ENCODE measurements at regions not wholly inside any gene's neighbourhood (a gene's known extent, or its start where the extent isn't known, plus 50 kb on each side); places are given as distances from the start of the nearest gene placed in this dataset.

DNA sequence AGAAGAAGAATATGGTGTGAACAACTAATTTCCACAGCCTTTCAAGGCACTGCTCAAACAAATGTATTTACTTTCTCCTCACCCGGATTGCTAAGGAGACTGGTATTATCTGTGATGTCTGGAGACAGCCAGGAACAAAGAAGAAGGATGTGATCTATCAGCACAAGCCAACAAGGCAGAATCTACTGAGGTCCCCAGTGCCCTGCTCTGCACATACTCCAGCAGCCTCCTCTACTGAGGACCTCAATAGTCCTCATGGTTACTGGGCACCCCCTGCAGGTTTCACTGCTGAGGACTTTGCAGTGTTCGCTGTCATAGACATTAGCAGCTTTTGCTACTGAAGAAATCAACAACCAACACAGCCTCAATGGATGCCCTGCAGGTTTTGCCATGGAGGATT, 930.1 kb downstream of the ADGRL3 start:
- H3K4me2 ChIP-seq: no peak overlapping the region
- TF ChIP-seq, protein P1, sequence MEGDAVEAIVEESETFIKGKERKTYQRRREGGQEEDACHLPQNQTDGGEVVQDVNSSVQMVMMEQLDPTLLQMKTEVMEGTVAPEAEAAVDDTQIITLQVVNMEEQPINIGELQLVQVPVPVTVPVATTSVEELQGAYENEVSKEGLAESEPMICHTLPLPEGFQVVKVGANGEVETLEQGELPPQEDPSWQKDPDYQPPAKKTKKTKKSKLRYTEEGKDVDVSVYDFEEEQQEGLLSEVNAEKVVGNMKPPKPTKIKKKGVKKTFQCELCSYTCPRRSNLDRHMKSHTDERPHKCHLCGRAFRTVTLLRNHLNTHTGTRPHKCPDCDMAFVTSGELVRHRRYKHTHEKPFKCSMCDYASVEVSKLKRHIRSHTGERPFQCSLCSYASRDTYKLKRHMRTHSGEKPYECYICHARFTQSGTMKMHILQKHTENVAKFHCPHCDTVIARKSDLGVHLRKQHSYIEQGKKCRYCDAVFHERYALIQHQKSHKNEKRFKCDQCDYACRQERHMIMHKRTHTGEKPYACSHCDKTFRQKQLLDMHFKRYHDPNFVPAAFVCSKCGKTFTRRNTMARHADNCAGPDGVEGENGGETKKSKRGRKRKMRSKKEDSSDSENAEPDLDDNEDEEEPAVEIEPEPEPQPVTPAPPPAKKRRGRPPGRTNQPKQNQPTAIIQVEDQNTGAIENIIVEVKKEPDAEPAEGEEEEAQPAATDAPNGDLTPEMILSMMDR (conservative IDR thresholded peaks at IDR 0.05; ENCODE audit: low read depth in 2 of 2): peak in 1 of 2 experiments; percentile 42; a peak in 2 of 4 replicates
- no peak for TF ChIP-seq CREB1 (CRISPR knock-in tag; IDR thresholded peaks at IDR 0.05; ENCODE audit: low read depth)
- no peaks in the 10 kb centered on the region for H3K79me2 ChIP-seq (replicated peaks; ENCODE audit: insufficient read depth)
- H3K9me2 ChIP-seq (ENCODE audit: insufficient read depth): no peaks in the 10 kb centered on the region
- H3K4me1 ChIP-seq (ENCODE audit: insufficient read depth): peaks cover 10% of the 10 kb centered on the region
- Mint-ChIP-seq H3K36me3 (ENCODE audit: low read depth) (peaks cover 15% of the 10 kb centered on the region), H3K27ac (no peak overlapping the region; the same call in 1 of the 2 replicates), H3K27me3 (ENCODE audit: insufficient read depth, low read depth, poor library complexity) (peaks cover 2% of the 10 kb centered on the region), H3K4me1 (peaks cover 12% of the 10 kb centered on the region), H3K9me3 (peaks cover 11% of the 10 kb centered on the region; the same call in 2 of the 3 replicates), H3K4me3 (no peak overlapping the region)
- H3K27ac ChIP-seq (ENCODE audit: low read depth): no peak overlapping the region
- H3K36me3 ChIP-seq (ENCODE audit: insufficient read depth): no peaks in the 10 kb centered on the region
- DNase-seq (ENCODE audit: low spot score): no peak
- no peak overlapping the region for H3K4me3 ChIP-seq
- H3K27me3 ChIP-seq (ENCODE audit: insufficient read depth): no peaks in the 10 kb centered on the region
- no peaks in the 10 kb centered on the region for H4K20me1 ChIP-seq (replicated peaks; ENCODE audit: insufficient read depth)
- no peak for ATAC-seq
- H3F3A ChIP-seq (replicated peaks; ENCODE audit: low read depth): no peaks in the 10 kb centered on the region
- peak overlapping the region; percentile 66; the same call in 1 of the 2 replicates for H2AFZ ChIP-seq
